HL-60/S4 treated with retinoic acid at 250 ng/mL for 4 days and 3 days (cell line): ENCODE measurements at regions not wholly inside any gene's neighbourhood (a gene's known extent, or its start where the extent isn't known, plus 50 kb on each side); places are given as distances from the start of the nearest gene placed in this dataset.

Source experiments
- in situ Hi-C: fragments of 300-500 bp; cut with MboI; formaldehyde crosslinking; loops from 2 replicates; pipeline ENCODE4 v1.7.0; 2022; ENCODE audit warnings: low sequenced_read_pairs

GRCh38 chr16:86015606-86016005 is 116.6 kb downstream of the IRF8 start:
- in situ Hi-C loops: no loop called here

DNA sequence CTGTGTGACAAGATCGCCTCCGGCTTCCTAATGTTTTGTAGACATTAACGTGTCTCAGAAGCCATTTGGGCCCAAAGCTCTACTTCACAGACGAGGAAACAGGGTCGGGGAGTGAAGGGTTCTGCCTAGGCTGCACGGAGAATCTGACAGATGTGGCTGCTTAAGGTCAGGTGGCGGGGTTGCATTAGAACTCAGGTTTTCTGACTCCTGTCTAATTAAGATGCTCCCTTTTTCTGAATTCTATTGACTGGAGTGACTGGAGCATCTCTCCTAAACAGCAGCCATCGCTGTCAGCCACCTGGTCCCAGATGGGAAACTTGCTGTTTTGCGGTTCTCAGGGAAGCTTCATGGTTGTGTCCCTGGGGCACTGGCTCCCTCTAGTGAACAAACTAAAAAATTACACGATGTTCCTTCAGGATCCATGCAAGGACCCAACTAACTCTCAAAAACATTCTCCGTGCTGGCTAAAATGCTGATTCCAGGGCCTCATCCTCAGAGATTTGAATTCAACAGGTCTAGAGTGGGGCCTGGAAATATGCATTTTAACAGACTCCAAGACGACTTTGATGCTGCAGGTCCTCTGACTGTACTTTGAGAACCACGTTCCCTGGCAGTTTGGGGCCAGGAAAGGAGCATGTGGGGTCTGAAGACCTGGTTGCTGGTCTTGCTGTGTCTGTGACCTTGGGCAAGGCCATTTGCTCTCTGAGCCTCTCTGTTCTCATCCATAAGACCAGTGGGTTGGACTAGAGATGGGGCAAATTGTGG is 117.4 kb downstream of the IRF8 start:
- in situ Hi-C loops: no loop called here

- in situ Hi-C loops: no loop called here
Measured at GRCh38 chr16:86018071-86018470, 119.1 kb downstream of the IRF8 start.

GRCh38 chr16:86018487-86018886 is 119.5 kb downstream of the IRF8 start:
- in situ Hi-C loops: no loop called here

GRCh38 chr16:86018941-86019340 is 120.0 kb downstream of the IRF8 start:
- in situ Hi-C loops: no loop called here

DNA sequence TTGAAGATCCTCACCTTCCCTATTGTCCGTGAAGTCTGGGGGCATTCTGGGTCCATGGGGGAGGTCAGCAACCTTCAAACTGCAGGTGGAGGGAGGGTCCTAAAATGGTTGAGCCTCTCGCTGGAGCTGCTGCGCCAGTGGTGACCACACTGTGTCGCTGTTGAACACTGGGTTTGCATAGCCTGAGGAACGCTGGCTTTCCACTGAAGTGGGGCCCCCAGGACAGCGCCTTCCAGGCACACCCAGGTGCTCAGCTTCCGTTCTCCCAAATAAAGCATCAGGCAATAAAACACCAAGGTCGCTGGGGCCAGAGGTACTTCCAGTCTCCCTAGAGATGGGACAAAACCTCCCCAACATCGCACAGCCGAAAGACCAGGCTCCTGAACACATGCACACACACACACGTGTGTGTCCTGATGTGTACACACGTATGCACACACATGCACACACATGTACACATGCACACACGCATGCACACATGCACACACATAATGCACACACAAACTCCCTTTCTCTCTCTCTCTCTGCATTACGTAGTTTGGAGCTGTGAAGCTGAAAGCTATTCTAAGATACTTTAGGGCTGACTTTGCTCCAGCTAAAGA is 120.6 kb downstream of the IRF8 start:
- in situ Hi-C loops: no loop called here

DNA sequence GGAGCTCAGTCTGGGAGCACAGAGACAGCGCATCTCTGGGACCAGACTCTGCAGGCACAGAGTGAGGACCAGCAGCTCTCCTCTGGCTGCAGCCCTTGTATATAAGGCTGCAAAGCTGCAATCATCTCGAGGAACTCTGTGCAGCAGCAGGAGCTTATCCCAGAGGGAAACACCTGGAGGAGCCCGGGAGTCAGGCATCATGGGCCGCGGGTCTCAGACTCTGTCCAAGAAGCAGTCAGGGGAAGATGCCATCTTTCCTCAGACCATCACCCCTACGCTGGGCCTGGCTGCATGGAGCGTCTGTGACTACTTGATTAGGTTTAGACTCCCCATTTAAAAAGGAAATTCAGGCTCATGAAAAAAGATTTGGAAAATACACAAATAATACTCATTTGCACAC is 122.0 kb downstream of the IRF8 start:
- in situ Hi-C loops: no loop called here

GRCh38 chr16:86022381-86022960 is 123.5 kb downstream of the IRF8 start:
- in situ Hi-C loops: no loop called here

GRCh38 chr16:86024210-86024609 is 125.2 kb downstream of the IRF8 start:
- in situ Hi-C loops: no loop called here

- in situ Hi-C loops: no loop called here
Measured at GRCh38 chr16:86025706-86026105, 126.7 kb downstream of the IRF8 start.

DNA sequence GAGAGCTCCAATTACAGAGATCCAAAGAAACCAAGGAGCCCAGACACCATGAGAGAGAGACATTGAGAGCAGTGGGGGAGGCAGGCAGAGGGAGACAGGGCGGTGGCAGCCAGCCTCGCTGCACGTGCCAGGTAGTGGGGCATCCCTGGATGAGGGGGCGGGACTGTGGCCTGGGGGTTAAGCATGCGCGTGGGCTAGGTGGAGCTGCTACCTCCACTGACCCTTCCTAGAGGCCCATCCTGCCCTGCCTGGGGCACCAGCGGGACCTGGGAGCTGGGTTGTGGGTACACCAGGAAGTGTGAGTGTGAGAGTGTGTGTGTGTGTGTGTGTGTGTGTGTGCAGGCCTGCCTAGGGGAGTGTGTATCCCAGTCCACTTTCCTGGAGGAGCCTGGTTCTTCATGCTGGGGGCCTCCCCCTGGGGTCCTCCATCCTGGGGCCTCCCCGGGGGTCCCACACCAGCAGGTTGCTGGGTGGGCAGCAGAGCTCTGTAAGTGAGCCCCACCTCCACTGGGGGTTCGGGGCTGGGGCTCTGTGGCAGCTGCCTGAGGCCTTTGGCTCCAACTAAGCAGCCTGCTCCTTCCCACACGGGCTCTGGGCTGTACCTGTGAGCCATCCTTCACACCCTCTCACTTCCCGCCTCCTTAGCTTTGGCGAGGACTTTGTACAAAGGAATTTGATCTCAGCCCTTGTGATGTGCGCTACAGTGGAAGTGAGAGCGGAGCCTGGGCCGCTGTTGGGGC is 127.4 kb downstream of the IRF8 start:
- in situ Hi-C loops: no loop called here

DNA sequence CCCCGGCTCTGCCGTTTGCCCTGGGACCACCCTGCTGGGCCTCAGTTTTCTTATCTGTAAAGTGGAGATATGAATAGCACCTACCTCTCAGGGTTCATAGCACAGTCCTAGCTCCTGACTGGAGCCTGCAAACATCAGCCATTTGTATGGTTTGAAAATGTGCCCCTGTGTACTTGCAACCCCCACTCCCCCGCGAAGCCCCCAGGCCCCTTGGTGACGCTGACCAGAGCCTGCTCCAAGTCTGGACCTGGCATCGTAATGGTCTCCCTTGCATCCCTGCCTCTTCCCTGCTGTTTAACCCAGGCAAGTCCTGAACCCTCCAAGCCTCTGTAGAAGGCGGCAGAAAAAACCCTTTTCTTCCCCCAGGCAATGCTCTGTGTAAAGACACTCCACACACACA is 128.0 kb downstream of the IRF8 start:
- in situ Hi-C loops: no loop called here

DNA sequence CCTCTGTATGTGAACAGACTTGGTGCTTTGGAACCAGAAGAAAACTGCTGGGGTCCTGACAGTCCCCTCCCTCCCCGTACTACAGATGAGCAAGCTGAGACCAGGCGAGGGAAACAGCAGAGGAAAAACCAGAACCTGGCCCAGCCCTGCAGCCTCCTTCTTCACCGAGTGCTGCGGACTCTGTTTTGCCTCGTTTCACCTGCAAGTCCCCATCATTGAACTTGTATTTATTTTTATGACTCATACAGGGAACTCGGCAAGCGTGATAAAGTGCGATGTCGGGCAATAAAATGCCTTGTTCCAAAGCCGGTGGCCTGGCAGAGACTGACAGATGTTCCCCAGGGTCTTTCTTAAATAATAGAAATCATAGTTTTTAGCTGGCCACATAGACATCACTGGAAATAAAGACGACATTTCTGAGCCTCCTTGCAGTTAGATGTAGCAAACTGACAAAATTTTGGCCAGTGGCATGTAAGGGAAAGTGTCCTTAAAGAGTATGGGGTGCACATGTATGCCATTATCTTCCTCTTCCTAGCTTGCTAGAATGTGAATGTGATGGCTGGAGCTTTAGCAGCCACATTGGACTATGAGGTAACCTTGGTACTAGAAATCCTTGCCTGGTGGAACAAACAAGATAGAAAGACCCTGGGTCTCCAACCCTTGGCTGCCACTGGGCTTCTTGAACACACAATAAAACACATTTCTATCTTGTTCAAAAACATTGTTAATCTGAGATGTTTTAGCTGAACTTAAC is 128.6 kb downstream of the IRF8 start:
- in situ Hi-C loops: no loop called here

DNA sequence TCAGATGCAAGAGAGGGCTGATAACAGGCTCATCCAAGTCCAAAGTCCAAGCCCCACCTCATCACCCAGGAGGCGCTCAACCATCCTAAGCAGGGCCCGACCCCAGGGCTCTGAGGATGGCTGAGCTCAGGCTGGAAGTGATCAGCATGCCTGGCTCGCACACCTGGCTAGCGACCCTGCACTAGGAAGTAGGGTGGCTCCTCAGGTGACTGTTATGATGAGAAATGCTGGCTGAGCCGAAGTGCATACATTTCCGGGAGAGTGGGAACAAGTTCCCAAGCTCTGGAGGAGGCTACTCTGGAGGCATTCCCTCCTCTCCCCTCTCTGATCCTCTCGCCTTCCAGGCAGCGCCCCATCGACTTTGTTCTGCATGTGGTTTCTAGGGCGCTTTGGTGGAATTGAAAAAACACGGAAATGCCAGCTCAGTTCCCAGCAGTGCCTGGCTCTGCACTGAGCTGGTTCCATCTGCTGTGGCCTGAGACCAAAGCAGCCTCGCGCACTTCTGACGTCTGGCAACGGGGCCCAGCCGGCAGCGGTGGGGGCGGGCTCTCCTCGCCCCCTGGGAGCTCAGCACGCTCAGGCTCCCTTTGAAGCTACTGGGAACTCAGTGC is 130.3 kb downstream of the IRF8 start:
- in situ Hi-C loops: no loop called here

GRCh38 chr16:86030116-86030515 is 131.2 kb downstream of the IRF8 start:
- in situ Hi-C loops: no loop called here

GRCh38 chr16:86031141-86031678 is 132.2 kb downstream of the IRF8 start:
- in situ Hi-C loops: no loop called here

DNA sequence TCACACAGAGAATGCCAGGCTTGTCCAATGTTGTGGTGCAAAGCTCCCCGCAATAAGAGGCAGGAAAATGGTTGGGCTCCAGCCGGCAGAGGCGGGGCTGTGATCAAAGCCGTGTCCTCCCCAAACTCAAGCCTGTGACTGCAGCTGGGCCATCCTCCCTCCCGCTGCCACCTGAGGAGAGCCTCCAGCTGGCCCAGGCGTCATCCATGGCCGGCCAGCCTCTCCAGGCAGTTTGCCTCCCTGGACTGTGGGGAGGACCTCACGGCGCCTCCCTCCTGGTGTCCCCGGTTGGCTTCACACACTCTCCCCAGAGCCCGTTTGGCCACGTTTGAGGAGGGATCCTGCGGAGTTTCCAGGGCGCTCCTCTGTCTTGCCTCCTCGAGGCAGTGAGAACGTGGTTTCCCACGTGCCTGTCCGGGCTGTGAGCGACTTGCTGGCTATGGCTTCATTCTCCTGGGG is 134.1 kb downstream of the IRF8 start:
- in situ Hi-C loops: no loop called here

DNA sequence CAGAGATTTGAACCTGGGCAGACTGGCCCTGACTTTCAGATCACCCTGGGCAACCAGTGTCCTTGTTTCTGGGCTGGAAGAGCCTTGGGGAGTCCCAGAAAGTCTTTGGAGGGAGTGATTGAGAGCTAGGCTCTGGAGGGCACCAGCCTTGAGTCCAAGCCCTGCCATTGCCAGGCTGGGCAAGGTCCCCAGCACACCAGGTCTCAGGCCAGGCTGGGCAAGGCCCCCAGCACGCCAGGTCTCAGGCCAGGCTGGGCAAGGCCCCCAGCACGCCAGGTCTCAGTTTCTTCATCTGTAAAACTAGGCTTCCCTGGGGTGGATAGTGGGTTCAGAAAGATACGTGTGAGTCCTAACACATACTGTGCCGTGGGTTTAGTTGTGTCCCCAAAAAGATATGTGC is 135.0 kb downstream of the IRF8 start:
- in situ Hi-C loops: no loop called here

DNA sequence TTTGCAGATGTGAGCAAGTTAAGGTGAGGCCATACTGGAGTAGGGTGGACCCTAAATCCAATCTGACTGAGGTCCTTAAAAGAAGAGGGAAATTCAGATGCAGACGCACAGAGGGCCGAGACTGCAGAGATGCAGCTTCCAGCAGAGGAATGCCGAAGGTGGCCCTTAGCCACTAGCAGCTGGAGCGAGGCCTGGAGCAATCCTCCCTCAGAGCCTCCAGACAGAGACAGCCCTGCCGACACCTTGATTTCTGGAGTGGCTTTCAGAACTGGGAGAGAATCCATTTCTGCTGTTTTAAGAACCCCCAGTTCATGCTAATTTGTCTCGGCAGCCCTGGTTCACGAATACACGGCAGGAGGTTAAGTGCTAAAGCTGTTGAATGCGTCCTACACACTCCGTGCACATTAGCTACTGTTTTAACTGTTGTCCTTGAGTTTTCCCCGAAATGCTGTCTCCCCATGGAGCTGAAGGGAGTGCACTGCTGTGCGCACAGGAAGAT is 135.5 kb downstream of the IRF8 start:
- in situ Hi-C loops: no loop called here

- in situ Hi-C loops: no loop called here
Measured at GRCh38 chr16:86035906-86036305, 136.9 kb downstream of the IRF8 start.
